ENCODE measurements at regions not wholly inside any gene's neighbourhood (a gene's known extent, or its start where the extent isn't known, plus 50 kb on each side); places are given as distances from the start of the nearest gene placed in this dataset.

DNA sequence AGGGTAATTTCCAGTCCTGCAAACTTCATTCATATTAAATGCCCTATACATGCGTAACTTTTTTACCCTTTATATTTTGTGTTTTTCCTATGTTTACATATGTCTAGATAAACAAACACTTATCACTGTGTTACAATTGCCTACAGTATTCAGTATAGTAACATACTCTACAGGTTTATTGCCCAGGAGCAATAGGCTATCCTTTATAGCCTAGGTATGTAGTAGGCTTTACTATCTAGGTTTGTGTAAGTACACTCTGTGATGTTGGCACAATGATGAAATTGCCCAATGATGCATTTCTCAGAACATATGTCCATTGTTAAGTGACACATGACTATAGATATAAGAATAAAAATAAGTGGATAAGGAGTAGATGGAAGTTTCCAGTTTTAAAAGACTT, 345.5 kb upstream of the C1orf87 start:
- no peak for DNase-seq

DNA sequence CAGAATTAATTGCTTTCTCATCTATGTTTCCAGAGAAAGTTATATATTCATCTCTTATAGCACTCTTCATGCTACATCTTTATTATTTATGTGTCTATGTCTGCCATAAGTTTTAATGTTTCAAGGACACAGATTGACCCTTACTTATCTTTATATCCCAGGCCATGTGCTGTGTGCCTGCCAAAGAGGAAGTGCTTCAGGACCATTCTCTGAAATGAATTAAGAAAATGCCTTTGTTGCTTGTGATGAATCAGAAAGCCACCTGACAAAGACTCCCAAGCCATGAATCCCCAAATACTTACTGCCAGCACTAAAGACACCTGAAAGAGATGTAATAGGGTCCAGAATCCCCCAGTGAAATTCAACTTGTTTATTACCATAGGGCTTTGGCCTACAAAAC, 342.1 kb upstream of the C1orf87 start:
- no peak for DNase-seq

DNA sequence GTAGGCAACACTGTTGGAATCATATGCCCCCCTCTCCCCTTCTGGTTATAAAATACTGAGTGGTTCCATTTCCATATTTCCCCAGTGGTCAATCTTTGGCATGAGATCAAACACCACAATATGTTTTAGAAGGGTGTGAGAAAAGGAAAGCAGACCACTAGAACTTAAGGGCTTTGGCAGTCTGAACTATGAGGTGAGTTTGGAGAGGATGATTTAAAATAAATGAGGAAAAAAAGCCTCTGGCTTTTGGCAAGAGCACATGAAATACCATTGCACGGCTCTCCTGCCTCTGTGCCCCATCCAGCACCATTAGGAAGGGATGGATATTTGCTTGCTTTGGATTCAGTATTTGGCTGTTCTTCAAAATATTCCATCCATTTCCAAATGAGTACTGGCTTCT, 339.5 kb upstream of the C1orf87 start:
- no peak for DNase-seq

DNA sequence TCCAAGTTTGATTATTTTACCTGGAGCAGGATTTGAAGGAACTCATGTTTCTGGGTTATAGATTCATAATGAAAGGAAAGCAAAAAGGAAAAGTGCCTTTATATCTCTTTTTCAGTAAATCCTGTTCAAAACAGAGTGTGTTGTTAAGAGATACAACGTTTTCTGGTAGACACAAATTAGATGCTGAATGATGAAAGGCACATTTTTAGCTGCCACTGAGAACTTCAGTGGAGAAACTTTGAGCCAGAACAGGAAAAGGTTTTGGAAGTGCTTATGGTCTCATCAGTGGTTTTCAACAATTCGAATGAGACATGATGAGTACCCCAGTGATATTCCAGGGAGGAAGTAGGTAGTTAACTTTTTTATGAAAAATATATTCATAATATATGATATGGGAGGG, 338.0 kb upstream of the C1orf87 start:
- DNase-seq: no peak

DNA sequence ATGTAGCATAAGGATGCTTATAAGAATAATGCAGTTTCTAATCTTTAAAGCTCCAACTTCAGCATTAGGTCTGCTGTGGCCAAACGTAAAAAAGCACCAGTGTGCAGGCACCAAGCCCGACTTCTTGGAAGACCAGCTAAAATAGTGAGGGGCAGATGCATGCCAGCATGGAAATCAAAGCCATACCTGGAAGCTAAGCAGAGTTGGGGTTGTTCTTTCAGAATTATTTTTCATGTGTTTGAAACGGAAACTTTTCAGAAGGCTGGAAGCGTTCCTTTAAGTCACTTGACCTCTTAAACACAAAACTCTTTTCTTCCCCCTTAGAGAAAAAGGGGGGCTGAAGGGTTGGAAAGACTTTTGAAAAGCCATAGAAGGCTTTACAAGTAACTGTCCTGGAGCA, 329.2 kb upstream of the C1orf87 start:
- DNase-seq: no peak

DNA sequence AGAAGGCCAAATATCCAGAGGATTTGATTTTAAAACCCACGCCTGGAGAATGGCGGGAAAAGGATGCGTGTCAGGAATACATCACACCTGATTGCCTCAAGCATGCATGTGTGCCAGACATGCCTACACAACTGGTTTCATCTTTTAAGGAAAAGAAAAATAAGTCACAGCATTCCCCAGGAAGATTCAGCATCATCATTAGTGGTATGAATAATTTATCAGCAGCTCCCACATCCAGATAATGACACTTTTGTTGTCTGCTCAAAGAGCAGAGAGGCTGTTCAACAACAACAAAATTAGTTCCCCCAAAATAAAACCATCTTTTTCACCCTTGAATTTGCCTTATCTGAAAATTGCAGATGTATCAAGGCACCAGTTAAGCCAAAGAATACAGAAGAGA, 328.6 kb upstream of the C1orf87 start:
- DNase-seq: no peak

DNA sequence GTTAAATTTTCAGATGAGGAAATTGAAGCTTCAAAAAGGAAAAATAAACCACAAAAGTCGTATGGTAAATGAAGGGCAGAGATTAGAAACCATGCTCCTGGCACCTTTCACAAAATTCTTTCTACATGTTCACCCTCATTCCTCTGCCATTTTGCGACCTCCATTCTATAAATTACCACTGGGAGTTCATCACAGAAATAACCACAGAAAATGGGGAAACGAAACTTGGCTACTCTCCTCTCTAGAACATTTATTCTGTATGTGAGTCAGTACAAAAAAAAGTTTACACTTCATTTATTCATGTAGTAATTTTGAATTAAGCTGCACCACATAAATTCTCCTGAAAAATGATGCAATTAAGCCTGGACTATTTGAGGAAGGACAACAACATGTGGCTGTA, 320.9 kb upstream of the C1orf87 start:
- DNase-seq: no peak

DNA sequence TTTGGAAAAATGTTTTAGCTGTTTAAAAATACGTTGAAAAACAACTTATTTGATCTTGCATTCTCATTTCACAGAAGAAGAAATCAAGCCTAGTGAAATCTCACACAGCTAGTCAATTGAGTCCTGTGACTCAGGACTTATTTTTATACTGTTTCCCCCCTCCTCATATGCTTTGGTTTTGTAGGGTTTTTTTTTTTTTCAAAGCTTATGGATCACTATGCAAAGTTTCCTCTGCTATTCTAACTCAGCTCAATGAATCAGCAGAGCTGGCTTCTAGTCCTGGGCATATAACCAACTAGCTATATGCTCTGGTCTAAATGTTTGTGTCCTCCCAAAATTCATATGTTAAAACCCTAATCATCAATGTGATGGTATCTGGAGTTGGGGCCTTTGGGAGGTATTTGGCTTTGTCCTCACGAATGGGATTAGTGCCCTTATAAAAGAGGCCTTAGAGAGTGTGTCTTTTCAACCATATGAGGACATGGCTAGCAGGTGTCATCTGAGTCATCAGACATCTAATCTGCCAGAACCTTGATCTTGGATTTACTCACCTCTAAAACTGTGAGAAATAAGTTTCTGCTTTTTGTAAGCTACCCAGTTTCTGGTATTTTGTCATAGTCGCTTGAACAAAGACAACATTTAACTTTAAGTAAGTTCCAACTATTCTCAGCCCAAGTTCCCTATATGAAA, 317.2 kb upstream of the C1orf87 start:
- no peak for DNase-seq

DNA sequence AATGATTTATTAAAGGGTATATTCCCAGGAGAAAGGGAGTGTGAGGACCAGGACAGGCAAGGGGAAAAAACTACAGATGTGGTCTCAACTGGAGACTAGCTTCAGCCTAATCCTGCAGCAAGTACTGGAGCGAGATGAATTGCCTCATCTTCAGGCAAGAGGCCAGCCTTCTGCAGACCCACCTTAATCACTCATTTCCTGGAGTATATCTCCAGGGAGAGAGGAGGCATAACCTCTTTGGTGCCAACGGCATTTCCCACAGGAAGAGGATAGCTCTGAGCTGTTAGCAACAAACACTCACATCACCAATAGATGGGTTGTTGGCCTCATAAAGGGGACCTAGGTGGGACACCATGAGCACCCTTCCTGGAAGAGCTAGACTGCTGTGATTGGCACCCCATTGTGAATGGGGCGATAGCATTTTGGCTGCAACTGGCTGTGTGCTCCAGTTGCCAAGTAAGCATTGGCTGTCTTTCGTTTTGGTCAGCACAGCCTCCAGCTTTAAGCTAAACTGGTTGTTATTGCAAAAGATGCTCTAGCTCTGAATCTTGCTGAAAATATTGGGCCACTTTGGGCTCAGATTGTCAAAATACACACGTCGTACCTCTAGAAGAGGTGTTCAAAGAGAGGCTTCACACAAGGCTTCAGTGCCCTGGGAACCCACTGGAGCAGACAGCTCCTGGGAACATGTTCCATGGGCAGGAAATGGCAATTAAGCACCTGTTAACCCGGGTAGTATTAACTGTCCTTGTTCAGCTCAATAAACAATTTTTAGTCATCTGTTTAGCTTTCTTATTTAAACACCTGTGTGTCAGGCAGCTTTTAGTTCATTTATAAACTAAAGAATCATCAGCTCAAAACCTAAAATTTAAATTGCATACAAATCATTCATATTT, 314.8 kb upstream of the C1orf87 start:
- no peak for DNase-seq

DNA sequence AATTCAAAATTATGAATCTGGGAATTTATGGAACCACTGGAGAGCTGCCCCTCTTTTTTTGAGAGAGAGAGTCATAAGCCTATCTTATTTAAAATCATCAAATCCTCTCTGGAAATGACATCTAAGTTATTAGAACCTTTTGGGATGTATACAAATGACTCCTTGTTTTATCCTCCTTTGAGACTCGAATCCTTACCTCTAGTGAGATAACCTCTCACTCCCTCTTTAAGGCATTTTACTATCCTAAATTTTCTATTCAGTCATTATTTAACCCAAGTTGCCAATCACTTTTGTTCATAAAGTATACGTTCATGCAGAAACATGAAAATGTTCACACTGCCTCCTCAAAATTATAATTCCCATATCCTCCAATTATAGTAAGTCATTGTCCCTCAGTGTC, 313.6 kb upstream of the C1orf87 start:
- no peak for DNase-seq

DNA sequence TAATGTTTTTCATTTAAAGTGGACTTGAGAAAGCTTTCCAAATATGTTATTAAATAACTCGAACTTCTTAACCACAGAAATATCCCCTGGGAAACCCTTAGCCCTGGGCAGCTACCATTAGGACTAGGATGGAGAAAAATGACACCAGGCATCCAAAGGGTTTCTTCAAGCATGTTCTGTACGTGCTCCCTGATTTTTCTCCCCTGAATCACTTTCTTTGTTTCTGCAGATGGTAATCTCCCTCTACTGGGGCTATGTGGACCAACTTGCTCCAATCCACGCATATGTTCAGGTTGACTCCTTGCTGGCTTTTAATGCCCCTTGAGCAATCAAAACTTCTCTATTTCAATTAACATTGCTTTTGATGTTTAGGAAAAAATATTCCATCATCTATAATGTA, 312.7 kb upstream of the C1orf87 start:
- no peak for DNase-seq

DNA sequence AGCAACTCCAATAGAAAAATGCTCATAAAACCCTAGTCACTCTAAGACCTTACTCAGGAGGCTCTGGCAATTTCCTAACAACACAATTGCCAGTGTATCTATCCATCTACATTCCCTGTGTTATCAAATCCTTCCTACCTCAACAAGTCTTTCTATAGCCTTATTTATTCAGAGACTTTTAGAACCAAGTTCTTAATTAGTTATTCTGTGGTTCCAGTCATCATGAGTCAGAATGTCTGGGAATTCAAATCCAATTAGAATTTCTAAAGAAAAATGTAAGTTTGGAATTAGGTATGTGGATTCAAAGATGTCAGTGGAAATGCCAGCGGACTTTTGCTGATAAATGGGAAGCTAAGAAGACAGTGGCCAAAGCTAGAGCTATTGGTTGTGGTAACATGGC, 302.6 kb upstream of the C1orf87 start:
- DNase-seq: no peak

DNA sequence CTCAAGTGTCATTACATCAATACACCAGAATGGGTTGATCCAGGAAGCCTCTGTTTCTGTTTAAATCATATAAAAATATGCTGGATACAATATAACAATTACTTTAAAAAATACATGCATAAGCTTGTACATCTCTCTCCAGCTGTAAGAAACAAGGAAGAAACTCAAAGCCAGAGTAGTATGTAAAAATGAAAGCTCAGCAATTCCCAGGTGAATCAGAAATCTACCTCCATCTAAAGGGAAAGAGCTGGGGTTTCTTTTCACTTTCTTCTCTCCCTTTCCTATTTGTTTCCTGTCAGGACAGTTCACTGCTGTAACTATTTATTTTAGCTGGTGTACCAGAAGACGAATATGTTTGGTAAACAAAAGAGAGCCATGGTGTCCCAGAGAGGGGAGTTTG, 301.0 kb upstream of the C1orf87 start:
- DNase-seq: no peak

DNA sequence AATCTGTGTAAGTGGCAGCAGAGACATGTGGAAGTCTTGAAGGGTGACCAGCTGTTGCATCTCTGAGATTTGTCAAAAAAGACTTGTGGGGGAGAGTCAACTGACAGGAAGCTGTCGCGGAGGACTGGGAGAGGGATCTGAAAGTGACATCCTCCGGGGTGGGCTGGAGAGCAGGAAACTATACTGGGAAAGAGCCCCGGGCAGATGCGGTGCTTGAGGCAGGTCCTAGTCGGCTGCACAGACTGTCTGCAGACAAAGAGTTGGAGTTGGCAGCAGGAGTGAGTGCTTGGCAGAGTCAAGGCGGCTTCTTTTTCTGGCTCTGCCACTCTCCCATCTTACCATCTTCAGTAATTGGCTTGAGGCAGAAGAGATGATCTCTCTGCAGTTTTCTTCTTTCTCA, 294.0 kb upstream of the C1orf87 start:
- no peak for DNase-seq

DNA sequence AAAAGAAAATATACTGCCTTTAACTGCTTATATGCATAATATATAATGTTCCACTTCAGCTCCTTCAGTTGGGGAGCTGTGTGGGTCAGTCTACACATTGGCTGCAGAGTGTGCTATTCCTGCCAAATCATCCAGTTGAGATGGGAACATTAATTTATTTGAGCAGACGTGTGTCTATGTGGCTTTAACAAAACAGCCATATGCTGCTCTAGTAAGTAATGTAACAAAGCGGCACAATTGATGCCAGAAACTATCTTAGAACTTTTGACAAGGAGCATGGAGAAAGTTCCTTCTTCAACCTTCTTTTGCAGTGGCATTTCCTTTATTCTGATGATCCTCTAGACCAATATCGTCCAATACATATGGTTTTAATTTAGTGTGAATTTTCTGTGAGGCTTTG, 285.9 kb upstream of the C1orf87 start:
- DNase-seq: no peak

DNA sequence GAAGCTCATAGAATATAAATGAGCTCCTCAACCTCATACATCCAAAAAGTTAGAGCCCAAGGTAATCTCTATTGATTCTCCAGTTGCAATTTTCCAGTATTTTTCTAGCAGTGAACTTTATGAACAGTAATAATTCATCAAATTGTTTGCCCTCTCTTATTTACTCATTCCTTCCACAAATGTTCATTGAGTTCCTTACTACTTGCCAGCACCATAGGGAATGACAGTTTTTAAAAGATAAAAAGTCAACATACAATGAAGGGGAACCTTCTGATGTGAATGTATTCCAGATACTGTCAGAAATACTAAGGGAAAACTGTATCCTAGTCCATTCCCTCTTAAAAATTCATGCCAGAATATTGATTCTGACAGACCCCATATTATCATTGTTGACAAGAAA, 277.0 kb upstream of the C1orf87 start:
- no peak for DNase-seq

DNA sequence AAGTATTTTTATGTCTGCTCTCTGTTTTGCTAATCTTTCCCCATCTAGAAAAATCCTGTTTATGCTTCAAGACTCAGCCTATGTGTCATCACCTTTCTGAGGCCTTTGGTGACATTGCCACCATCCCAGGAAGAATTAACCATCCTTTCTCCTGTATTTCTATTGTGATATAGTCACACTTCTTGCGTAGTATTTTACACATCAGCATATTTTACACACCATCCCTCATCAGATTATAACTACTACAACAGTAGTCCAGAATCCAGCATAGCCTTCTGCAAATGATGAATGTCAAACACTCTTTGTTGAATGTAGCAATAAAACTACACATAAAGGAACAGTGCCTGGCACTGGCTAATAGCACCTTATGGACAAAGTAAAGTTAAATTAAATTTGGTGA, 275.3 kb upstream of the C1orf87 start:
- no peak for DNase-seq

DNA sequence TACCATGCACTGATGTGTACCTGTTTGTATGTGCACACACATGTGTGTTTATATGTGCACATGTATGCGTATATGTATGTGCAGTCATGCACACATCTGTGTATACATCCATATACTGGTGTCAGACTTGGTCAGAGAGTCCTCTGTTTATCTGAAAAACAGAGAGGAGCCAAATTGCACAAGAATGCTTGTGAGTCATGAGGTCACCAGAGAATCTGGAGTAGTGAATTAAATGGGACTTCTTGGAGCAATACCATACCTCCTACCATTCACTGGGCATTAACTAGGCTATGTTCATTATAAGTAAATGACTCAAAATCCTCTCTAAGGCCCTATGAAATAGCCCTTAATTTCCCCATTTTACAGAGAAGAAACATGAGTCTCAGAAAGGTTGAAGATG, 272.1 kb upstream of the C1orf87 start:
- DNase-seq: no peak

DNA sequence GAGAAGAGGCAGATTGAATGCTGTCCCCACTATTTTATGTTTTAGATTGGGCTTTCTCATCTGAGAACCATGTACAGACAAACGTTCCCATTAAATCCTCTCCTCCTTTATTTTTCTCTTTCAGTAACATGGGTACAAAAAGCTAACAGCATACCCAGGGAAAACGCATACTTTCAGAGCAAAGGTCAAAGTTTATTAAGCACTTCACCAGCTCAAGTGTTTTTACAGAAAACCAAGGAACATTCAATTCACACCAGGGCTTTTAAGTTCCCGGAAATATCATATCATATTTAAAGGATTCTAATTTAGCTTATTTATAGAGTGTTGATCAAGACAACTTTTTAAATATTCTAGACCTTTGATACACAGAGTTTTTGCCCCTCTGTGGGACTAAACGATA, 271.5 kb upstream of the C1orf87 start:
- no peak for DNase-seq

DNA sequence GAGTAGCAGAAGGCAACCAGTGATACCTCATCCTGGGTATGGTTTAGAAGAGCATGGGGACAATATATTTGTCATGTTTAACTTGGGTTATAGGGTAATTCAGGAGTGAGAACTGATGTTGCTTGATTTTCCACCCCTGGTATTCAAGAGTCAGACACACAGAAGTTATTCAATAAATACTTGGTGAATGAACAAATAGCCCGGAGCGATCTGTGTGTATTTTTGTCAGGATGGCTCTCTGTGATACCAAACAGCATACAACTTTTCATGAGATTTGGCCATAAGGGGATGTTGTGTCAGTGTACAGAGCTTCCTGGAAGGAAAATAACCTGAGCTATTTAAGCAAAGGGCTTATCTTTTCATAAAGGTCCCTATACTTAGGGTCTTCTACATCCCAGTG, 270.2 kb upstream of the C1orf87 start:
- no peak for DNase-seq

DNA sequence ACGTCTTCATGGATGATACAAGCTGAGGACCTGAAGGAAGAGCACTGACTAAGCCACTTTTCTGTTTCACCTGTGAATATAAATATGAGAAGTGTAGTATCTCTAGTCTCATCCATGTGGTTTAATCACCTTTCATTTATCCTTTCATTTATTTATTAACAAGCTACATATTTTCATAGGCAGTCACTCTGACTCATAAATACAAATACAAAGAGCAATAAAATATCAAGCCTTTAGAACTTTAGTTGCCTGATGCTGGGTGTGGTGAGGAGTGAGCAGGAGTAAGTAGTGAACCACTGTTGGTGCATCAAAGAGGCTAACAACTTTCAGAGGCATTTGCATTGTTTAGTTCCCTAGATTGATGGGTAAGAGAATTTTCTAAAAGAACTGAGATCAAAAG, 269.0 kb upstream of the C1orf87 start:
- DNase-seq: no peak

DNA sequence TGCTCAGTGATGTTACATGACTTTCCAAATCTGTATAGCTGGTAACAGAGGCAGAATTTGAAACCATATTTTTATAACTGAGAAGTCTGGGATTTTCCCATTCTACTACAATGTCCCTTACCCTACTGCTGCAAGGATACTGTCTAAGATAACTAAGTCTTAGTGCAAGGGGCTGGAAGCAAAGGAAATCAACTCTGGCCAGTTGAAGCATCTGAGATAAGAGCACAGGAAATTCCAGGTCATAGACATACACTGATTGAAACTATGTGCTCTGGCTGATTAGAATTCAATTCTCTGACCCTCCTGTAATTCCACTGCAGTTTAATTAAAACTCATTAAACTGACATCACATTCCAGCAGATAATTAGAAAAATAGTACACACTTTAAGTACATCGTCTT, 267.7 kb upstream of the C1orf87 start:
- no peak for DNase-seq

DNA sequence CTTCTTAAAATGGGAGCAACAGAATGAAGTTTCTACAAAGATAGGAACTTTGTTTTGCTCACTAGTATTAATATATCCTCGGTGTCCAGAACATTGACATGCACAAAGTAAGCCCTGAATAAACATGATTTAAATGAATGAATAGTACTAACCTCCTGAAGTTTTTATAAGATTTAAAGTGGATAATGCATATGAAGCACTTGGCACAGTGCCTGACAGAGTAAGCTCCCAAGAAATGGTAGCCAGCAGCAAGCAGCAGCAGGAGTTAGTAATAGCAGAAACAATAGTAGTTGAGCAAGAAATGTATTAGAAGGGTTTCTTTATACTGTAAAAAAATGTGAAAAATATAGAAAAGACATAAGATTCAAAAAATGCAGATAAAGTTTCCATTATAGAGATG, 258.1 kb upstream of the C1orf87 start:
- no peak for DNase-seq

DNA sequence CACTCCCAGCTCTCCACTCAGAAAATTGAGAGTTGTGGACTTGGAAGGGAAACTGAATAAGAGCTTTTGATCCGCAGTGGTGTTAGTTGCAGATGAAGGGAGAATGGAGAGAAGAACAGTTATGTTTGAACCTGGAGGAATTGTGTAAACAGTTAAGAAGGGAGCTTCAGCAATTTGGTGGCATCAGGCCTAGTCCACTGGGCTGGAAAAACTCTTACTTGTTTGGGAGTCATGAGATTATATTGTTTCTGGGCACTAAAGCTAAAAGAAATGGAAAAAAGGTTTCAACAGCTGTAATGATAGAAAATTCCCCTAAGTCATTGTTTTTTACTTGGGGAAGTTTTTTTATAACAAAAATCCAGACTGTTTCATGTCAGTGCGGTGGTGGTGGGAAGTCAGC, 256.1 kb upstream of the C1orf87 start:
- DNase-seq: no peak

DNA sequence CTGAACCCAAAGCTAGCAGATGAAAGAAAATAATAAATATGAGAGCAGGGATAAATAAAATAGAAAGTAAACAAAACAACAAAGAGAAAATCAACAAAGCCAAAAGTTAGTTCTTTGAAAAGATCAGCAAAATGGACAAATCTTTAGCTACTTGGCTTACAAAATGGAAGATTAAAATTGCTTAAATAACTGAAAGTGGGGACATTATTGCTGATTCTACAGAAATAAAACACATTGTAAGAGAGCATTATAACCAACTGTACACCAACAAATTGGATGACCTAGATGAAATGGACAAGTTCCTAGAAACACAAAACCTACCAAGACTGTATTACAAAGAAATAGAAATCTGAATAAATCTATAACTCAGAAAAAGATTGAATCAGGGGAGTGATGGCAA, 238.3 kb upstream of the C1orf87 start:
- no peak for DNase-seq

All from CD4-positive, alpha-beta T cell treated with Interleukin-17A for 4 hours (primary cell).